ENCODE measurements at regions not wholly inside any gene's neighbourhood (a gene's known extent, or its start where the extent isn't known, plus 50 kb on each side); places are given as distances from the start of the nearest gene placed in this dataset.

DNA sequence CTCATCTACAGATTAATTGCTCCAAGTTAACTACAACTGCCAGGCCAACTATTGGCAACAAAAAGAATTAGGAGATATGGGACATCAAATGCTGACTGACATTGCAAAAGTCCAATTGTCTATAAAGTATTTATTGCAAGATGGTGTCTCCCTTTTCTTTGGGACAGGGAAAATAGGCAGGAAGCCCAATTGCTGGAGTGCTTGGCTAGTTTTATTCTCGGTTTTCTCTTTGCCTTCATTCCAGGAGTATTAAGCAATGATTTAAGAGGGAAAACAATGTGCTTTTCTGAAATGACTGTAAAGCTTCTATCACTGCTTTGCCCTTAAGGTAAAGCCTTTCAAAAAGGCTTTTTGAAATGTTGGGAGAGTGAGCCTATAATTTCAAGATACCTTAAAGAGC, 62.8 kb upstream of the DIAPH2 start:
- intact Hi-C loops (cut with DNase I; ENCODE audit: low total_unique reads): no loop called here
- TF ChIP-seq EP300 (IDR thresholded peaks at IDR 0.05): no peak
- no peak for TF ChIP-seq POLR2AphosphoS5 (IDR thresholded peaks at IDR 0.05)
- TF ChIP-seq, protein P1, sequence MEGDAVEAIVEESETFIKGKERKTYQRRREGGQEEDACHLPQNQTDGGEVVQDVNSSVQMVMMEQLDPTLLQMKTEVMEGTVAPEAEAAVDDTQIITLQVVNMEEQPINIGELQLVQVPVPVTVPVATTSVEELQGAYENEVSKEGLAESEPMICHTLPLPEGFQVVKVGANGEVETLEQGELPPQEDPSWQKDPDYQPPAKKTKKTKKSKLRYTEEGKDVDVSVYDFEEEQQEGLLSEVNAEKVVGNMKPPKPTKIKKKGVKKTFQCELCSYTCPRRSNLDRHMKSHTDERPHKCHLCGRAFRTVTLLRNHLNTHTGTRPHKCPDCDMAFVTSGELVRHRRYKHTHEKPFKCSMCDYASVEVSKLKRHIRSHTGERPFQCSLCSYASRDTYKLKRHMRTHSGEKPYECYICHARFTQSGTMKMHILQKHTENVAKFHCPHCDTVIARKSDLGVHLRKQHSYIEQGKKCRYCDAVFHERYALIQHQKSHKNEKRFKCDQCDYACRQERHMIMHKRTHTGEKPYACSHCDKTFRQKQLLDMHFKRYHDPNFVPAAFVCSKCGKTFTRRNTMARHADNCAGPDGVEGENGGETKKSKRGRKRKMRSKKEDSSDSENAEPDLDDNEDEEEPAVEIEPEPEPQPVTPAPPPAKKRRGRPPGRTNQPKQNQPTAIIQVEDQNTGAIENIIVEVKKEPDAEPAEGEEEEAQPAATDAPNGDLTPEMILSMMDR (IDR thresholded peaks at IDR 0.05): no peak
- no peak for TF ChIP-seq POLR2A (IDR thresholded peaks at IDR 0.05)
- H3K4me3 ChIP-seq: no peak overlapping the region
- DNase-seq: no peak
- H3K27me3 ChIP-seq: peaks cover 0 to 5% (median 0%) of the 10 kb centered on the region in 3 donors
- H3K27ac ChIP-seq: no peak overlapping the region
- H3K36me3 ChIP-seq: no peaks in the 10 kb centered on the region
- H3K4me1 ChIP-seq: no peaks in the 10 kb centered on the region
- H3K9me3 ChIP-seq: no peaks in the 10 kb centered on the region
- WGBS, 5 donors: 39 to 69% (median 56%) methylated on average over 1 of the region's 1 CpG
